ENCODE measurements at regions not wholly inside any gene's neighbourhood (a gene's known extent, or its start where the extent isn't known, plus 50 kb on each side); places are given as distances from the start of the nearest gene placed in this dataset.

GRCh38 chr4:112708772-112709171 is 71.8 kb downstream of the LARP7 start:
- TF ChIP-seq CTCF (optimal IDR thresholded peaks at IDR 0.05 in 1 of 3, IDR thresholded peaks at IDR 0.05 in 1 of 3, conservative IDR thresholded peaks at IDR 0.05 in 1 of 3; ENCODE audit: extremely low read depth in 1 of 3, insufficient read depth in 2 of 3, low read length in 3 of 3) (no peak), EZH2 (IDR thresholded peaks at IDR 0.05; ENCODE audit: low read length) (no peak)

All from keratinocyte (primary cell).